GM12864 (cell line): ENCODE measurements at regions not wholly inside any gene's neighbourhood (a gene's known extent, or its start where the extent isn't known, plus 50 kb on each side); places are given as distances from the start of the nearest gene placed in this dataset.

Source experiments
- DNase-seq: peaks from one replicate; pipeline ENCODE4 v3.0.0-alpha.2; 2011; ENCODE audit warnings: low read depth
- H3K4me3 ChIP-seq: 2 replicates; pipeline ENCODE4 v1.5.1; 2011; ENCODE audit warnings: mild to moderate bottlenecking, low read depth, low read length, control low read depth
- TF ChIP-seq, protein P1 (sequence below): IDR thresholded peaks from 2 replicates; pipeline ENCODE4 v1.5.1; 2011; ENCODE audit warnings: low read depth, mild to moderate bottlenecking, moderate library complexity, low read length, control low read depth, inconsistent platforms; ENCODE audit errors: missing control alignments

DNA sequence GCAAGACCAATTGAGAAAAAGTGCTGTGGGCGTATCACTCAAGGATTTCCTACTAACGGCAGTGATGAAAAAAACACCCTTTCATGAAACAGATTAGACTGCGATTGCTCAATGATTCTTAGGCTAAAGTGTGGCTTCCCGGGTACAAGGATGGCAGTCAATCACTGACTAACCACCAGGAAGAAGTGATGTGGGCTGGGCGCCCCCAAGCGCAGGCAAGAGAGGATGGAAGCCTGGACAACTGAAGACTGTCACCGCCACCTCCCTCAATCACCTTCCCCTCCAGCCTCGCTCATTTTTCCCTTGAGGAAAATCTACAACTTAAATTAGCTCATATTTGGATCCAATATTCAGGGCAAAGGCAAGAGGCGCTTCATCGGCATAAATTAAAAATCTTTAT is 707.2 kb downstream of the MTRR start:
- TF ChIP-seq, protein P1, sequence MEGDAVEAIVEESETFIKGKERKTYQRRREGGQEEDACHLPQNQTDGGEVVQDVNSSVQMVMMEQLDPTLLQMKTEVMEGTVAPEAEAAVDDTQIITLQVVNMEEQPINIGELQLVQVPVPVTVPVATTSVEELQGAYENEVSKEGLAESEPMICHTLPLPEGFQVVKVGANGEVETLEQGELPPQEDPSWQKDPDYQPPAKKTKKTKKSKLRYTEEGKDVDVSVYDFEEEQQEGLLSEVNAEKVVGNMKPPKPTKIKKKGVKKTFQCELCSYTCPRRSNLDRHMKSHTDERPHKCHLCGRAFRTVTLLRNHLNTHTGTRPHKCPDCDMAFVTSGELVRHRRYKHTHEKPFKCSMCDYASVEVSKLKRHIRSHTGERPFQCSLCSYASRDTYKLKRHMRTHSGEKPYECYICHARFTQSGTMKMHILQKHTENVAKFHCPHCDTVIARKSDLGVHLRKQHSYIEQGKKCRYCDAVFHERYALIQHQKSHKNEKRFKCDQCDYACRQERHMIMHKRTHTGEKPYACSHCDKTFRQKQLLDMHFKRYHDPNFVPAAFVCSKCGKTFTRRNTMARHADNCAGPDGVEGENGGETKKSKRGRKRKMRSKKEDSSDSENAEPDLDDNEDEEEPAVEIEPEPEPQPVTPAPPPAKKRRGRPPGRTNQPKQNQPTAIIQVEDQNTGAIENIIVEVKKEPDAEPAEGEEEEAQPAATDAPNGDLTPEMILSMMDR, result no peak
- H3K4me3 ChIP-seq, result no peak overlapping the region
- no peak for DNase-seq

- H3K4me3 ChIP-seq, result no peak overlapping the region
- DNase-seq, result peak; percentile 10
- TF ChIP-seq, protein P1, result no peak
These were observed 708.8 kb downstream of the MTRR start for GRCh38 chr5:8577792-8578191.

- H3K4me3 ChIP-seq, result no peak overlapping the region
- TF ChIP-seq, protein P1, result no peak
- no peak for DNase-seq
These were observed 711.4 kb downstream of the MTRR start for GRCh38 chr5:8580298-8580697.

- TF ChIP-seq, protein P1, result no peak
- DNase-seq, result no peak
- H3K4me3 ChIP-seq, result no peak overlapping the region
These were observed 712.1 kb downstream of the MTRR start for GRCh38 chr5:8581047-8581446.

- no peak overlapping the region for H3K4me3 ChIP-seq
- no peak for DNase-seq
- TF ChIP-seq, protein P1, result no peak
These were observed 716.5 kb downstream of the MTRR start for GRCh38 chr5:8585230-8586018.

- no peak overlapping the region for H3K4me3 ChIP-seq
- DNase-seq, result no peak
- TF ChIP-seq, protein P1, result no peak
These were observed 722.0 kb downstream of the MTRR start for GRCh38 chr5:8590959-8591358.

DNA sequence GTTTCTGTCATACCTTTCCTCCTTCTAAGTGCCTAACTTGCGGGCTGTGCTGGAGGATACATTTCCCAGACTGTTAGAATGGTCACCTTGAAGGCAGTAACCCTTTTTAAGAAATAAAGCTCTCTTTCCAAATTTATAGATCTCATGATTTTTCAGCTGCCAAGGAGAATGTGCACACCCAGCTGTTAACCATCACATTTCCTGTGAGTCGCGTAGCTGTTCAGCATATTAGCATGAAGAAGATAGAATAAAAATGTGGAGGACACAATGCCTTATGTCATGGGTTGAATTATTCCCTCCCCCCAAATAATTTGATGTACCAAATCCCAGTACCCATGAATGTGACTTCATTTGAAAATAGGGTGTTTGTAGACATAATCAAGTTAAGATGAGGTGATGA is 729.4 kb downstream of the MTRR start:
- TF ChIP-seq, protein P1, result no peak
- H3K4me3 ChIP-seq, result no peak overlapping the region

More for the DNA sequence above, 729.4 kb downstream of the MTRR start:
- DNase-seq, result no peak
